ENCODE measurements at regions not wholly inside any gene's neighbourhood (a gene's known extent, or its start where the extent isn't known, plus 50 kb on each side); places are given as distances from the start of the nearest gene placed in this dataset.

- no peak for TF ChIP-seq PKNOX1 (IDR thresholded peaks at IDR 0.05)
- no peak for TF ChIP-seq PRPF4 (IDR thresholded peaks at IDR 0.05; ENCODE audit: insufficient read depth, low read depth, low read length, poor library complexity, severe bottlenecking)
- no peak for TF ChIP-seq CTCF (IDR thresholded peaks at IDR 0.05 in 2 of 3, conservative IDR thresholded peaks at IDR 0.05 in 1 of 3; ENCODE audit: insufficient read depth in 2 of 3, low read depth in 1 of 3, low read length in 3 of 3)
- no peak for TF ChIP-seq GTF2F1 (IDR thresholded peaks at IDR 0.05; ENCODE audit: low read depth, low read length)
These were observed 81.2 kb downstream of the CYB561 start for GRCh38 chr17:63364944-63365343.
